C4-2B (cell line): ENCODE measurements at regions not wholly inside any gene's neighbourhood (a gene's known extent, or its start where the extent isn't known, plus 50 kb on each side); places are given as distances from the start of the nearest gene placed in this dataset.

Experiments
- CTCF ChIP-seq: fragments of 450-650 bp; conservative IDR thresholded peaks from 2 replicates; pipeline ENCODE4 v1.5.1; 2017; ENCODE audit warnings: mild to moderate bottlenecking
- ZFX ChIP-seq: fragments of 450-650 bp; IDR thresholded peaks from 2 replicates; pipeline ENCODE4 v1.6.1; 2017

- TF ChIP-seq ZFX (no peak), CTCF (no peak)
Observed at GRCh38 chr10:128360783-128361182, 234.6 kb upstream of the MKI67 start.
